22Rv1 (cell line): ENCODE measurements at regions not wholly inside any gene's neighbourhood (a gene's known extent, or its start where the extent isn't known, plus 50 kb on each side); places are given as distances from the start of the nearest gene placed in this dataset.

Experiments used
- CTCF ChIP-seq: fragments of 450-650 bp; IDR thresholded peaks from 2 replicates; pipeline ENCODE4 v1.5.1; 2017; ENCODE audit warnings: mild to moderate bottlenecking
- ZFX ChIP-seq: fragments of 450-650 bp; IDR thresholded peaks from 2 replicates; pipeline ENCODE4 v1.6.1; 2017; ENCODE audit warnings: antibody characterized with exemption, borderline replicate concordance

- TF ChIP-seq CTCF (no peak), ZFX (no peak)
Measured at GRCh38 chr4:17182888-17183287, 284.4 kb upstream of the LDB2 start.
